ENCODE measurements at regions not wholly inside any gene's neighbourhood (a gene's known extent, or its start where the extent isn't known, plus 50 kb on each side); places are given as distances from the start of the nearest gene placed in this dataset.

DNA sequence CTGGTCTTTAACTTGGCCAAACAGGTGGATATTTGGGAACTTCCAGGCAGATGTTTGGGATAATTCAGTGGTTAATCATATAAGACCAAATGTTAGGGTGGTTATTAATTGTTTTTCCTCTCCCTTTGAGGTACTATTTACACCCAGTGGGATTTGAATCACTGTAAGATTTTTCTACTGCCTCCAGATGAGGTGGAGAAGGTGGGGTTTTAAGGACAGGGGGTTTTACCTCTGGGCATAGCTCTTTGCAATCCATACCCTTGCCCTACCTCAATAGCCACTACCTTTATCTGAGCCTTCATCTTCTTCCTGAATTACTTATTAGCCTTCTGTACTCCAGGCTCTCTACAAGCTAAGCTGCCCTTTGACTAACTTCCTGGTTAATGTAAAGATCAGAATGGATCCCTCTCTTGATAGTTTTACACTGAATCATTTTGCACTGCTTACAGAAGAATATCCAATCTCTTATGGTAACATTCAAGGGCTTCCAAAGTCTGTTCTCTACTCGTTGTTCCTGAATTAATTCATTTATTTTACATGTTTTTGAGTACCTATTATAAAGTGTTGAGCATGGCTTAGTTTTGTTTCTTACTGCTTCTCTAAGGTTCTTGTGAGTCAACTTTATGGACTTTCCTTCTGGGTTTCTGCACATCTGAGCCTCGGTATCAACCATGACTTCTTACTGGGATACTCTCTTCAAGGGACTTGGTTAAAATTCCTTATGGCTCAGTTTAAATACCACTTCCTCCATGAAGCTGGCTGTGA is 331.2 kb upstream of the TBL1XR1 start:
- Mint-ChIP-seq H3K4me3 (no peak overlapping the region), H3K27ac (no peak overlapping the region), H3K9me3 (peaks cover 3% of the 10 kb centered on the region), H3K27me3 (no peaks in the 10 kb centered on the region), H3K36me3 (ENCODE audit: low read depth) (no peaks in the 10 kb centered on the region), H3K4me1 (peaks cover 20% of the 10 kb centered on the region)
- ATAC-seq (replicated peaks), result no peak

DNA sequence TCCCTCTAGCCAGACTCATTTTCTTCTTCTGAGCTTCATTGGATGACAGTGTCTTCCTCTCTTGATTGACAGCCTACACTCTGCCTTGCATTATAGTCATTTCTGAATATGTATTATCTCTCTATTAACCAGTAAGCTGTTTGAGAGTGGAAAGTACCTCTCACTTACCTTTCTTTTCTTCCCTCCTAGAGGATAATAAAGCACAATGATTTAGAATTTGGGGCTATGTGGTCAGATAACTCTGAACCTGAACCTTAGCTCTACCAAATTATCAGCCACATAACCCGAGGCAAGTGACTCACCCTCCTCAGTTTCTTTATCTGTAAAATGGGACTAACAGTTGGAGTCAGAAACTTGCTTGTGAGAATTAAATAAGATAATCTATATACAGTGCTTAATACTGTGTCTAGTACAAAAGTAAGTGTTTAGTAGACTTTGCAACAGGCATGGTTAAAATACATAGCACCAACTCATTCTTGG is 331.8 kb upstream of the TBL1XR1 start:
- no peaks in the 10 kb centered on the region for H3K36me3 Mint-ChIP-seq (ENCODE audit: low read depth)
- ATAC-seq (replicated peaks), result peak; percentile 59

DNA sequence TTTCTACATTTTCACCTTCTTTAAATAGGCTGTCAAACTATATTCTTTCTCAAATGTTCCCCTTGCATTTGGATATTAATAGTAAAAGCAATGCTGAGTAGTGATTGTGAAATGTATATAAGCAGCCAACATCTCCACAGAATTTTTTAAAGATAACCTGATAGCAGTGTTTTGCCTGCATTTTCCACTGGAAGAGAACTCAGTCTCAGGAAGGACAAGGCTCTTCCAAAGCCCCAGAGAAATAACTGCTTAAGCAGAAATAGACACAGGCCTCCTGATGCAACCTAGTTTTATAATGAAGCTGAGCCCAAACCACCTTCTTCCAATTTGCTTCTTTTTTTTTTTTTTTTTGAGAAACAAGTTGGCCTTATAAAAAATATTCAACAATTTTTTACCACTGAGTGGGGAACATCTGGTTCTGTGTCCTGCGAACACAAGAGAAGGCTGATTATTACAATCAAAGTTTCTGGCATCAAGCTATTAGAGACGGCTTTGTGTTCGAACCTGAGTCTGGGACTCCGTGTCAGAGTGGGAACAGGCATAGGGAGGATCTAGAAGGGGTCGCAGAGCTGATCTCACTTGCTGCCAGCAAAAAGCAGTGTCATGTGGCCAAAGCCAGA is 332.5 kb upstream of the TBL1XR1 start:
- no peak overlapping the region for H3K4me3 Mint-ChIP-seq
- no peak for ATAC-seq (replicated peaks)

More for the DNA sequence above, 331.8 kb upstream of the TBL1XR1 start:
- Mint-ChIP-seq H3K27ac (no peak overlapping the region), H3K9me3 (peaks cover 3% of the 10 kb centered on the region), H3K4me3 (no peak overlapping the region), H3K4me1 (peaks cover 16% of the 10 kb centered on the region), H3K27me3 (no peaks in the 10 kb centered on the region)

DNA sequence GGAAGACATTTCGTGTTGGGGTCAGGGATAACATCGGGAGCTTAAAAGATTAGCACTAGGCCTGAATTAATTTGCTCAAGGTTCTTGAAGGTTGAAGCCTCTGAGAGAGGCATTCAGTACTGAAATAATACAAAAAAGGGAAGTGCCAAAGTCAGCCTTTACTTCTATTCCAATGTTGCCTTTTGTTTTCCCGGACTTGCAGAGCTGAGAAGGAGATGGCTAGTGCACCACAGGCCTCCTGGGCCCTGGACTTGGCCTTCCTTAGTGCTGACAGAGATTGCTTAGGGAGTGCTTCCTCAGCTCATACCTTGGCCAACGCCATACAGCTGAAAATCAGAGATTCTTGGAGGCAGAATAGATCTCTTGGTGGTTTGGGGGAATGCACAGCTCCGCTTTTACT is 333.6 kb upstream of the TBL1XR1 start:
- Mint-ChIP-seq H3K9me3 (no peaks in the 10 kb centered on the region), H3K36me3 (ENCODE audit: low read depth) (no peaks in the 10 kb centered on the region), H3K4me1 (peaks cover 18% of the 10 kb centered on the region), H3K27me3 (no peaks in the 10 kb centered on the region), H3K27ac (no peak overlapping the region), H3K4me3 (no peak overlapping the region)
- ATAC-seq (replicated peaks), result no peak

More for the DNA sequence above, 332.5 kb upstream of the TBL1XR1 start:
- H3K27me3 Mint-ChIP-seq, result no peaks in the 10 kb centered on the region
- no peak overlapping the region for H3K27ac Mint-ChIP-seq
- H3K4me1 Mint-ChIP-seq, result peaks cover 15% of the 10 kb centered on the region
- no peaks in the 10 kb centered on the region for H3K36me3 Mint-ChIP-seq (ENCODE audit: low read depth)
- peaks cover 3% of the 10 kb centered on the region for H3K9me3 Mint-ChIP-seq

DNA sequence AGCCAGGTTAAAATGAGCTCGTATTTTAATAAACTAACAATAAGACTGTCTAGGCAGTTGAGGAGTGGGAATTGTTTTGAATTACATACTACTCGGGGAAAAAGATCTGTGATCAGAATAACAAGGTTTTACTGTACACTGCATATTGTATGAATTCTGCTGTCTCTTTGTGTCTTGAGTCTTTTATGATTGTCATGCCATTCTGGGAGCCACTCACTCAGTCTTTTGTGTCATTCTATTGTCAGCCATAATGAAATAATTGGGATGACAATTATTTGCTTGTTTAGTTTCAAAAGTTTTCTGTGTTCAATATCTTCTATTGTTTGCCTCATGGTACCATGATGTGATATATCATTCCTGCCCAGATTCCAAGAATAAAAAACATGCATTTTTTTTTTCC is 339.6 kb upstream of the TBL1XR1 start:
- Mint-ChIP-seq H3K27ac (no peak overlapping the region), H3K36me3 (ENCODE audit: low read depth) (no peaks in the 10 kb centered on the region), H3K9me3 (no peaks in the 10 kb centered on the region), H3K4me3 (no peak overlapping the region), H3K4me1 (peaks cover 15% of the 10 kb centered on the region), H3K27me3 (no peaks in the 10 kb centered on the region)
- no peak for ATAC-seq (replicated peaks)

DNA sequence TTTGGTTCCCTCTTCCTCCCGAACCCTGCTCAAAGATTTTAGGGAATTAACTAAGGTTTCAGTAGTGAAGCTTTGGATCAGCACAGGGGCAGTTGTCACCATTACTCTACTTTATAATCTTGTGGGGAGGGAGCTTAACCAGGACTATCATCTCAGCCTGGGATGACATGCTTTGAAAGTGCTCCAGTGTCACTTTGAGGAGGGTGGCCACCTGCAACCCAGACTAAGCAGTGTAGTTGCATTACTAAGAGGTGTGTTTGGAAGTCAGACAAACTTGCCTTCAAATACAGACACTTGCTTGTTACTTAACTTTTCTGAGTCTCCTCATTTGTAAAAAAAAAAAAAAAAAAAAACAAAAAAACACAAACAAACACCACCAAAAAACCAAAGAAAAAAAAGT is 340.3 kb upstream of the TBL1XR1 start:
- Mint-ChIP-seq H3K27ac (no peak overlapping the region), H3K9me3 (no peaks in the 10 kb centered on the region), H3K27me3 (no peaks in the 10 kb centered on the region), H3K36me3 (ENCODE audit: low read depth) (no peaks in the 10 kb centered on the region), H3K4me1 (peaks cover 15% of the 10 kb centered on the region), H3K4me3 (no peak overlapping the region)
- no peak for ATAC-seq (replicated peaks)

DNA sequence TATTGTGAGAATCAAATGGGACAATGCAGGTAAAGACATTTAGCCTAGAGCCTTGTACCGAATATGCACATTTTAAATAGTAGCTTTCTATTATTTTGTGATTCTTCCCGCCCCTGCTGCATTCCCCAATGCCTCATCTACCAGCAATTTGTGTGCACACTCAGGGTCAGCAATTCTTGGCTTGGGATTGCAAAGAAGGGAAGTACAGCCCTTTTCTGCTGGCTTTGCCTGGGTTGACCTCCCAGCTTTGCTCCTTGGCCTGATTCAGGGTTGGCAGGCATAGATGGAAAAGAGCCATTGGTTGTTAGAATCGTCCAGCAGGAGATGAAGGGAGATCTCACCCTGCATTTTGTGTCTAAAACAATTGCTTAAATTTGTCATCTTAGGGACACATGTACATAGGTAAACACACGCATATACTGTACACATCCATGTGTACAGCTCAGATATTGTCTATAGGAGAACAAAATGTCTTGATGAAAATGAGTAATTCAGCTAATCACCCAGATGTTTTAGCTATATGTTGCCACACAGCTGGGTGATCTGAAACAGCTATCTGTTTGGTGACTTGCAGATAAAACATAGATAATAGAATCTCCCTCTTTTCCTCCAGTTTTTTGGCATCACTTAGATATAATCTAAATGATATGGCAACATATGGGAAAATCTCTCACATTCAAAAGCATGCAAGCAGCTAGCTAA is 340.9 kb upstream of the TBL1XR1 start:
- H3K27ac Mint-ChIP-seq, result peak overlapping the region; percentile 60

DNA sequence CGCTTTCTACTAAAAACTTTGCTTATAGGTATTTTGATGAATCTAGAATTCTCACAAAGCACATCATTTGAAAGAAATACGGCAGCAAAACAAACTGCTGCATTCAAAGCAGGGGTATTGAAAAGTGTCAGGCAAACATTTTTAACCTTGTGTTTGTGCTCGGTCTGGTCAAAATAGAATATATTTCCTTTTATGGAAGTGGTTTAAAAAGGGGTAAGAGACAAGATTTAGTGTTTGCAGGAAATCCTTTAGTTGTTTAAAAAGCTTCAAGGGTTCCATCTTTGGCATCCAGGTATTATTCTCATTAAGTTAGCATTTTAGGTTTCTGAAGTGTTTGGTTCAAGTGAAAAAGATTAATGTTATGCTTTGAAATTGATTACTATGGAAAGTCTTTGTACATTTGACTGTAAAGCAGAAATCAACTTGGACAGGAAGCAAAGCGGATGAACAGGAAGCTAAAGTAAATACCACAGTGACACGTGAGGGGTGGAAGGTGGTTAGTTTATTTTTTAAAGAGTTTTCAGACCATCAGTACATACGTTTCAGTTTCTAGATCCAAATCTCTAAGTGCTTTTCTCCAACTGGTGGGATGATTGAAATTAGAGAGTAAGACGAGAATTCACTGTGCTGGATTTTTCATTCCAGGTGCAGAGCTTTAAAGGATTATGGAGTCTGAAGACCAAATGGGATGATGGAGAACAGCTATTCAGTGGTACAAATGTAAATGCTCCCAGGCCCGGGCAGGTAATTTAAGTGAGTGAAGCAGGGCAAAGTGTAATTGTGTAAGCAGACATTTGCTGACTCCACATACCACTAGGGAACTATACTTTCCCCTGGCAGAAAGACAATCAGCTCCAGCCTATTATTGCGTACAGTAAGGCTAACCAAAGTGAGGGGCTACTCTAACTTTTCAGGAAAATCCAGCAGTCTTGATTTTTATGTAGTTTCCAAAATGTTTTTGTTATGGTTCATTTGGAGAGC is 341.8 kb upstream of the TBL1XR1 start:
- no peaks in the 10 kb centered on the region for H3K36me3 Mint-ChIP-seq (ENCODE audit: low read depth)
- H3K4me3 Mint-ChIP-seq, result peak overlapping the region; percentile 67
- no peaks in the 10 kb centered on the region for H3K27me3 Mint-ChIP-seq
- ATAC-seq (replicated peaks), result peak; percentile 58
- H3K9me3 Mint-ChIP-seq, result no peaks in the 10 kb centered on the region
- H3K27ac Mint-ChIP-seq, result peak overlapping the region; percentile 60
- peaks cover 15% of the 10 kb centered on the region for H3K4me1 Mint-ChIP-seq

More for the DNA sequence above, 340.9 kb upstream of the TBL1XR1 start:
- Mint-ChIP-seq H3K4me1 (peaks cover 15% of the 10 kb centered on the region), H3K27me3 (no peaks in the 10 kb centered on the region), H3K4me3 (peak overlapping the region; percentile 67), H3K9me3 (no peaks in the 10 kb centered on the region), H3K36me3 (ENCODE audit: low read depth) (no peaks in the 10 kb centered on the region)
- ATAC-seq (replicated peaks), result no peak

DNA sequence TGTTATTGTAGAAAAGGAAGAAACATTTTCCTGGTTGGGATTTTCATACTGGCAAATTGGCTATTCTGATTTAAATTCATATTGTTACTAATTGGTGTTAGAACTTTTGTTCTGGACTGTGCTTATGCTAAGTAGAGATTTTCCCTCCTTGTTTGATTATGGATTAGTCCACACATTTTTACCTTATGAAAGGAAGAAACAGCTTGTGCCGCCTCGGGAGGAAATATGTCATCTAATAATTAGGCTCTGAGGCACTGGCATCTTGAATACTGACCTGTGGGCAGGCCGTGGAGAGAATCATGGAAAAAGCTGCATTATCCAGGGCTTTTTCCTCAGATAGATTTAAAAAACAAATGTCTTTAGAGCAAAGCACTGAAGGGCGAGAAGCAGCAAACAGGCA is 344.3 kb upstream of the TBL1XR1 start:
- Mint-ChIP-seq H3K4me1 (peaks cover 10% of the 10 kb centered on the region), H3K27ac (no peak overlapping the region), H3K36me3 (ENCODE audit: low read depth) (no peaks in the 10 kb centered on the region), H3K9me3 (no peaks in the 10 kb centered on the region), H3K4me3 (no peak overlapping the region), H3K27me3 (no peaks in the 10 kb centered on the region)
- ATAC-seq (replicated peaks), result no peak

DNA sequence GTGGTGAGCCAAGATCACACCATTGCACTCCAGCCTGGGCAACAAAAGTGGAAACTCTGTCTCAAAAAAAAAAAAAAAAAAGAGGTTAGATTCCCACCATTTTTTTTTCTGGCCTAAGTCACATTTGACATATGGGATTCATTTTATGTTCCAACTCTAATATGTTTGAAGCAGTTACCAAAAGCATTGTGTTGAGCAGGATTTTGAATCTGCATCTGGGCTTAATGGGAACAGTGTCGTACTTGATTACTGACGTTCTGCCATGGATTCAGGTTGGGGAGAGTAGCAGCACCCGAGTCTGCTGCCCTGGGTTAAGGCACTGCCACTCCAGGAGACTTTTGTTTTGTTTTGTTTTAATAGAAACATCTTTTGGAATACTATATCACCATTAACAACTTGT is 348.7 kb upstream of the TBL1XR1 start:
- Mint-ChIP-seq H3K27ac (no peak overlapping the region), H3K4me3 (no peak overlapping the region), H3K36me3 (ENCODE audit: low read depth) (no peaks in the 10 kb centered on the region), H3K4me1 (peaks cover 8% of the 10 kb centered on the region), H3K27me3 (no peaks in the 10 kb centered on the region), H3K9me3 (no peaks in the 10 kb centered on the region)
- no peak for ATAC-seq (replicated peaks)

DNA sequence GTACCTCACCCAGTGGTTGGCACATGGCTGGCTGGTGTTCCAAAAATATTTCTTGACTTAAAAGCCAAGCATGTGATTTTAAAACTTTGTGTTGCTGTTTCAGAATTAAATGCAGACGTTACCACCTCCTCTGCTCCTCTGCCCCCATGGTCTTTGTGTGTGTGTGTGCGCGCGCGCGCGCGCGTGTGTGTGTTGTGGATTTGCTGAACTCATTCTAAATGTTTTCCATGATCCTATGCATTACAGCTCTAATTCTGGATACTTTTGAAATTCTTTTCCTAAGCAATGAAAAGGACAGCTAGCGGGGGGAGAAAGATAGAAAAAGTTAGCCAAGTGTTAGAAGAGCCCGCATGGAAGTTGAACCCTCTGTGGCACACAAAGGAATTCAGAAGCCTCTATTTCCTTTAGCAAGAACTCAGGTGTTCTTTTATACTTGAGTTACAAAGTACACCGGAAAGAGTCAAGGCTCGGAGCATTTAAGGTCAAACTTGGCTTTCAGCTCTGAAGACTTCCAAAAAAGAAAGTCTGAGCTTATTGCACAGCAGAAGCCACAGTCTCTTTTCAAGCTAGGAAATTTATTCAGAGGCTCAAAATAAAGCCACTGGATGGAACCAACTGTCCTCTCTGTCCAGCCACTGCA is 350.5 kb upstream of the TBL1XR1 start:
- ATAC-seq (replicated peaks), result no peak
- no peaks in the 10 kb centered on the region for H3K27me3 Mint-ChIP-seq
- no peaks in the 10 kb centered on the region for H3K36me3 Mint-ChIP-seq (ENCODE audit: low read depth)
- H3K4me3 Mint-ChIP-seq, result no peak overlapping the region
- peaks cover 20% of the 10 kb centered on the region for H3K4me1 Mint-ChIP-seq
- no peaks in the 10 kb centered on the region for H3K9me3 Mint-ChIP-seq
- H3K27ac Mint-ChIP-seq, result no peak overlapping the region

DNA sequence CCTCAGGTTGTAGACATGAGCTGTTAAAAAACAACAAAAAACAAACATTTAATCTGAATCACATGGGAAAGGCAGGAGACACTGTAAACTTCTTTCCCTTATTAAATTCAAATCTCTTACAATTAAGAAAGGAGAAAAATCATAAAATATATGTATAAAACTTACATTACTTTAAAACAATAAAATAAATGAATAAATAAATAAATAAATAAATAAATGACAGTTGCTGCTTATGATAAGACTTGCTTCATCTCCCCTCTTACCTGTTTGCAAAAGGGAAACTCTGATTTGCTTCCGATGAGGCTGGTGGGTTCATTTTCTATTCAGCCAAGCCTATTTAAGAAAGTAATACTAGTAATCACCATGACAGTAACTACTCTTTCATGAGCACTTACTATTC is 353.4 kb upstream of the TBL1XR1 start:
- Mint-ChIP-seq H3K27me3 (no peaks in the 10 kb centered on the region), H3K4me1 (peaks cover 20% of the 10 kb centered on the region), H3K36me3 (ENCODE audit: low read depth) (no peaks in the 10 kb centered on the region), H3K9me3 (no peaks in the 10 kb centered on the region), H3K4me3 (peak overlapping the region; percentile 24), H3K27ac (peak overlapping the region; percentile 54)
- ATAC-seq (replicated peaks), result no peak

DNA sequence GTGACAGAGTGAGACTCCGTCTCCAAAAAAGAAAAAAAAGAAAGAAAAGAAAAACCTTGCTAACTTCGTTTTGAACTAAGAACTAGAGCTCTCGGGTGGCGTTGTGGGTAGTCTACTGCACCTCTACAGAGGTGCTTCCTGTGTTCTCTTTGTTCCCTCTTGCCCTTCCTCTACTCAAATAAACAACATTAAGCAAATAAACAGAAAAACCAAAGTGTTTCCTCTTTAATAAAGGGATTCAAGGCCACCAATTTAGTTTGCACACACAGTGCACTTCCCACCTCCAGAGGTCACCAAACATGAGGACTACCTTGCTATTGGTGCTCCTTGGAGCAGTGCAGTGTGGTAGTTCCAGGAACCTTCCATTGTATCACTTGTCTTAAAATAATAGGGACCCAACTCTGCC is 354.2 kb upstream of the TBL1XR1 start:
- ATAC-seq (replicated peaks), result peak; percentile 31
- Mint-ChIP-seq H3K36me3 (ENCODE audit: low read depth) (no peaks in the 10 kb centered on the region), H3K27ac (peak overlapping the region; percentile 54), H3K9me3 (no peaks in the 10 kb centered on the region), H3K27me3 (no peaks in the 10 kb centered on the region), H3K4me1 (peaks cover 24% of the 10 kb centered on the region), H3K4me3 (peak overlapping the region; percentile 24)
